H1 (cell line): ENCODE measurements at regions not wholly inside any gene's neighbourhood (a gene's known extent, or its start where the extent isn't known, plus 50 kb on each side); places are given as distances from the start of the nearest gene placed in this dataset.

Experiments
- CHD1 ChIP-seq: IDR thresholded peaks from 2 replicates; pipeline ENCODE4 v1.6.1; 2012; ENCODE audit warnings: low read depth, low read length, improper control_type of control experiment
- CREB1 ChIP-seq: IDR thresholded peaks from 2 replicates; pipeline ENCODE4 v1.6.1; 2012; ENCODE audit warnings: inconsistent platforms
- KDM1A ChIP-seq: fragments of 200-600, 300-600 bp; sonication (generic); IDR thresholded peaks from 2 replicates; pipeline ENCODE4 v1.7.1; 2016; ENCODE audit warnings: mild to moderate bottlenecking, low read length, borderline replicate concordance
- KDM5A ChIP-seq: fragments of 200-600 bp; IDR thresholded peaks from 2 replicates; pipeline ENCODE4 v1.7.1; 2012; ENCODE audit warnings: mild to moderate bottlenecking, low read length, inconsistent platforms, mixed read lengths
- RBBP5 ChIP-seq: IDR thresholded peaks from 2 replicates; pipeline ENCODE4 v1.7.1; 2012; ENCODE audit warnings: low read depth, mild to moderate bottlenecking, inconsistent platforms, low read length, moderate library complexity, borderline replicate concordance
- SIRT6 ChIP-seq: IDR thresholded peaks from one replicate; pipeline ENCODE4 v1.7.1; 2012; ENCODE audit warnings: low read length, inconsistent platforms
- TCF12 ChIP-seq: IDR thresholded peaks from 2 replicates; pipeline ENCODE4 v1.6.1; 2011; ENCODE audit warnings: low read depth, mild to moderate bottlenecking, low read length
- TF ChIP-seq, protein P1 (sequence below), 3 experiments: IDR thresholded peaks; 1 replicate in 2 of 3; 2 replicates in 1 of 3; pipeline versions ENCODE4 v1.5.1 to v1.6.1; 2011; ENCODE audit warnings: low read length in 3 of 3, mild to moderate bottlenecking in 3 of 3, inconsistent platforms in 2 of 3, low read depth in 1 of 3, moderate library complexity in 1 of 3; ENCODE audit not compliant: insufficient read depth in 1 of 3; ENCODE audit errors: control extremely low read depth in 1 of 3

DNA sequence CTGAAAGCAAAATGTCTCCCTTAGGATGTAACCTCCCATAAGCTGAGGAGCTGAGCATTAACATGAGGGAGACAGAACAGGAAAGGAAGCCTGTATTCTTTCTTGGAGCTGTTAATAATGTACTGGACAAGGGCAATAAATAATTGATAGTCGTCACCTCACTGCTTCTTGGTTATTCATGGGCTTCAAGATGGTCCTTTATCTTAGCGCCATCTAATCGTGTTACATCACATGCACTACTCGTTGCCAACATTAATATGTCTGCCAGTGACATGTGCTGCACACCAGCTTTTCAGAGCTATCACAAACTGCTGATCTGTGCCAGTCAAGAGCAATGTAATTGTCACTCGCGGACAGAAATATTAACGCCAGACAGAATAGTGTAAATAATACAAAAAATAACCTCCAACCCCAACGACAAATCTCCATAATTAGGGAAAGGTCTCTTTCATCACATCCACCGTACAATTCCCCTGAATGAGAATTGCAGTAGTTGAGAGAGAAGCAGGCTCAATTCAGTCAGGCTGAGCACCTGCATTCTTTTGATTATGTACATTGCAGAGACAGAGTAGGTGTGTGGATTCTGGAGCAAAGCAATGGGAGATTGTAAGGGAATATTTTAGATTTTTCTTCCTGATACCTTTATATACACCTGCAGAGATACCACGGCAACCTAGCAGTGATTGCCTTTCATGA lies 267.1 kb downstream of the SPATA31D1 start (continued):
- TF ChIP-seq SIRT6 = no peak
- TF ChIP-seq, protein P1, sequence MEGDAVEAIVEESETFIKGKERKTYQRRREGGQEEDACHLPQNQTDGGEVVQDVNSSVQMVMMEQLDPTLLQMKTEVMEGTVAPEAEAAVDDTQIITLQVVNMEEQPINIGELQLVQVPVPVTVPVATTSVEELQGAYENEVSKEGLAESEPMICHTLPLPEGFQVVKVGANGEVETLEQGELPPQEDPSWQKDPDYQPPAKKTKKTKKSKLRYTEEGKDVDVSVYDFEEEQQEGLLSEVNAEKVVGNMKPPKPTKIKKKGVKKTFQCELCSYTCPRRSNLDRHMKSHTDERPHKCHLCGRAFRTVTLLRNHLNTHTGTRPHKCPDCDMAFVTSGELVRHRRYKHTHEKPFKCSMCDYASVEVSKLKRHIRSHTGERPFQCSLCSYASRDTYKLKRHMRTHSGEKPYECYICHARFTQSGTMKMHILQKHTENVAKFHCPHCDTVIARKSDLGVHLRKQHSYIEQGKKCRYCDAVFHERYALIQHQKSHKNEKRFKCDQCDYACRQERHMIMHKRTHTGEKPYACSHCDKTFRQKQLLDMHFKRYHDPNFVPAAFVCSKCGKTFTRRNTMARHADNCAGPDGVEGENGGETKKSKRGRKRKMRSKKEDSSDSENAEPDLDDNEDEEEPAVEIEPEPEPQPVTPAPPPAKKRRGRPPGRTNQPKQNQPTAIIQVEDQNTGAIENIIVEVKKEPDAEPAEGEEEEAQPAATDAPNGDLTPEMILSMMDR (IDR thresholded peaks at IDR 0.05; ENCODE audit: control extremely low read depth in 1 of 3, insufficient read depth in 1 of 3, low read depth in 1 of 3, low read length in 3 of 3) = no peak
- no peak for TF ChIP-seq KDM5A
- no peak for TF ChIP-seq KDM1A
- no peak for TF ChIP-seq CHD1
- TF ChIP-seq RBBP5 = no peak
- no peak for TF ChIP-seq TCF12
- TF ChIP-seq CREB1 = no peak
